HepG2 (cell line): ENCODE measurements at regions not wholly inside any gene's neighbourhood (a gene's known extent, or its start where the extent isn't known, plus 50 kb on each side); places are given as distances from the start of the nearest gene placed in this dataset.

Source experiments
- ATAC-seq: fragments of 200-7000 bp; cut with Tn5 transposase; 3 replicates; pipeline ENCODE4 v1.9.1; 2020; ENCODE audit warnings: mild to moderate bottlenecking, moderate library complexity
- BruUV-seq: library from RNA; stranded (reverse); fragments of 400-500 nt; replicated peaks from 2 replicates; lab custom pipeline; 2021; lab: Mats Ljungman, UMichigan
- CTCF ChIA-PET: fragments of 300-600 bp; formaldehyde crosslinking; extraction: SDS; loops from one replicate; lab custom pipeline; 2021; ENCODE audit warnings: low total read pairs, inconsistent platforms, low intra/inter-chr PET ratio; lab: Yijun Ruan, JAX
- POLR2A ChIA-PET: fragments of 350-600 bp; sonication (Branson Sonifier 250); formaldehyde crosslinking; loops from one replicate; lab custom pipeline; 2020; ENCODE audit warnings: antibody characterized with exemption, inconsistent platforms; lab: Yijun Ruan, JAX
- DNase-seq: peaks from one replicate; pipeline ENCODE4 v3.0.0-alpha.2; 2015; ENCODE audit warnings: low spot score
- FAIRE-seq: peaks from 3 replicates; lab custom pipeline; 2011; peaks lifted over from hg19 to GRCh38; lab: Jason Lieb, UNC
- H2AFZ ChIP-seq: one replicate; pipeline ENCODE4 v1.6.1; 2011; ENCODE audit warnings: low read length, inconsistent platforms
- H3K27ac ChIP-seq: fragments of 300-600 bp; 3 replicates; pipeline ENCODE4 v1.8.0; 2011; ENCODE audit warnings: mixed run types, mild to moderate bottlenecking, mixed read lengths, low read length, inconsistent platforms; ENCODE audit not compliant: insufficient read depth; ENCODE audit errors: extremely low read length
- H3K27me3 ChIP-seq, 2 experiments: fragments of 200-600 bp in 1 of 2; 2 replicates in 1 of 2; 3 replicates in 1 of 2; pipeline versions ENCODE4 v1.6.0 to v1.8.0; 2011; ENCODE audit warnings: low read length in 2 of 2, mild to moderate bottlenecking in 2 of 2, moderate library complexity in 2 of 2, inconsistent platforms in 1 of 2; ENCODE audit not compliant: insufficient read depth in 2 of 2, control insufficient read depth in 1 of 2
- H3K36me3 ChIP-seq, 2 experiments: fragments of 200-600 bp in 1 of 2; replicated peaks in 1 of 2; 2 replicates in 1 of 2; 3 replicates in 1 of 2; pipeline versions ENCODE4 v1.5.1 to v1.8.0; 2011; ENCODE audit warnings: low read length in 2 of 2, inconsistent platforms in 1 of 2; ENCODE audit not compliant: insufficient read depth in 2 of 2, control insufficient read depth in 1 of 2
- H3K4me1 ChIP-seq: 2 replicates; pipeline ENCODE4 v1.5.1; 2012; ENCODE audit warnings: low read length, inconsistent platforms; ENCODE audit not compliant: insufficient read depth
- H3K4me2 ChIP-seq: 2 replicates; pipeline ENCODE4 v1.6.0; 2011; ENCODE audit warnings: low read depth, low read length, inconsistent platforms
- H3K4me3 ChIP-seq, 3 experiments: fragments of 200-600 bp in 1 of 3; sonication (generic), shearing (Covaris generic) in 1 of 3; replicated peaks in 1 of 3; 2 replicates each; pipeline ENCODE4 v1.5.1; 2011 to 2016; ENCODE audit warnings: low read length in 3 of 3, inconsistent platforms in 2 of 3, low read depth in 2 of 3, mild to moderate bottlenecking in 2 of 3, control low read depth in 1 of 3, mixed read lengths in 1 of 3; ENCODE audit not compliant: insufficient read depth in 1 of 3
- H3K79me2 ChIP-seq: one replicate; pipeline ENCODE4 v1.6.1; 2011; ENCODE audit warnings: low read length, inconsistent platforms; ENCODE audit not compliant: insufficient read depth
- H3K9ac ChIP-seq: 2 replicates; pipeline ENCODE4 v1.6.0; 2011; ENCODE audit warnings: mild to moderate bottlenecking, low read depth, low read length, inconsistent platforms; ENCODE audit not compliant: insufficient read depth
- H3K9me3 ChIP-seq: 2 replicates; pipeline ENCODE4 v1.5.1; 2012; ENCODE audit warnings: mild to moderate bottlenecking, low read length
- H4K20me1 ChIP-seq: 2 replicates; pipeline ENCODE4 v1.6.0; 2011; ENCODE audit warnings: inconsistent platforms, mild to moderate bottlenecking, low read length, moderate library complexity; ENCODE audit not compliant: insufficient read depth
- FOSL2 ChIP-seq: sonication (generic); formaldehyde crosslinking; IDR thresholded peaks from 2 replicates; pipeline ENCODE4 v1.4.0; 2020; ENCODE audit warnings: missing genetic modification reagents
- FOXJ3 ChIP-seq: sonication (generic); formaldehyde crosslinking; IDR thresholded peaks from 2 replicates; pipeline ENCODE4 v1.4.0; 2020; ENCODE audit warnings: missing genetic modification reagents, mild to moderate bottlenecking, borderline replicate concordance
- FOXP4 ChIP-seq: sonication (generic); formaldehyde crosslinking; IDR thresholded peaks from 2 replicates; pipeline ENCODE4 v1.4.0; 2020; ENCODE audit warnings: missing genetic modification reagents
- HDAC6 ChIP-seq: fragments of 200-600 bp; sonication (generic); IDR thresholded peaks from 2 replicates; pipeline ENCODE4 v1.7.0; 2017; ENCODE audit warnings: mild to moderate bottlenecking, antibody characterized with exemption, low read length, low read depth
- HMGXB3 ChIP-seq: sonication (generic); formaldehyde crosslinking; IDR thresholded peaks from 2 replicates; pipeline ENCODE4 v1.4.0; 2020; ENCODE audit warnings: missing genetic modification reagents, borderline replicate concordance
- HNF1B ChIP-seq: sonication (generic); formaldehyde crosslinking; IDR thresholded peaks from 2 replicates; pipeline ENCODE4 v1.5.1; 2020; ENCODE audit warnings: mild to moderate bottlenecking, moderate library complexity, missing genetic modification reagents
- MXD4 ChIP-seq: IDR thresholded peaks from 2 replicates; pipeline ENCODE4 v1.6.1; 2016; ENCODE audit warnings: mild to moderate bottlenecking, missing biosample characterization, missing genetic modification reagents
- PBX2 ChIP-seq: IDR thresholded peaks from 2 replicates; pipeline ENCODE4 v1.6.1; 2016; ENCODE audit warnings: control low read depth
- REXO4 ChIP-seq: sonication (generic); formaldehyde crosslinking; IDR thresholded peaks from 2 replicates; pipeline ENCODE4 v1.8.0; 2022; ENCODE audit warnings: missing genetic modification reagents, mild to moderate bottlenecking, borderline replicate concordance
- RFXANK ChIP-seq: IDR thresholded peaks from 2 replicates; pipeline ENCODE4 v1.6.1; 2016
- TIGD3 ChIP-seq: sonication (generic); formaldehyde crosslinking; IDR thresholded peaks from 2 replicates; pipeline ENCODE4 v1.5.1; 2020; ENCODE audit warnings: mild to moderate bottlenecking, missing genetic modification reagents, borderline replicate concordance
- ZNF230 ChIP-seq: sonication (generic); formaldehyde crosslinking; IDR thresholded peaks from 2 replicates; pipeline ENCODE4 v1.4.0; 2020; ENCODE audit warnings: mild to moderate bottlenecking, missing genetic modification reagents
- ZNF234 ChIP-seq: sonication (generic); formaldehyde crosslinking; conservative IDR thresholded peaks from 2 replicates; pipeline ENCODE4 v1.5.1; 2020; ENCODE audit warnings: mild to moderate bottlenecking, missing genetic modification reagents
- ZNF558 ChIP-seq: sonication (generic); formaldehyde crosslinking; IDR thresholded peaks from 2 replicates; pipeline ENCODE4 v1.9.0; 2022; ENCODE audit warnings: mild to moderate bottlenecking, missing genetic modification reagents, borderline replicate concordance
- ZNF562 ChIP-seq: sonication (generic); formaldehyde crosslinking; IDR thresholded peaks from 2 replicates; pipeline ENCODE4 v1.8.0; 2022; ENCODE audit warnings: missing genetic modification reagents, borderline replicate concordance
- in situ Hi-C: cut with HindIII; loops from 2 replicates; pipeline ENCODE4 v1.10.0; 2017; ENCODE audit warnings: low pct_unique_long_range_greater_than_20kb; ENCODE audit not compliant: extremely low pct_ligation_motif_present
- intact Hi-C: fragments of 100-400 bp; cut with micrococcal nuclease; formaldehyde crosslinking; loops from one replicate; pipeline ENCODE4 v1.10.0; 2022; ENCODE audit not compliant: unreplicated experiment

GRCh38 chr3:157816296-157816695 is 289.9 kb downstream of the SHOX2 start:
- no peak for ATAC-seq
- ChIA-PET CTCF (no interaction called here), POLR2A (no interaction called here)
- H3K4me2 ChIP-seq: no peak overlapping the region
- DNase-seq: no peak
- no peaks in the 10 kb centered on the region for H3K4me1 ChIP-seq
- no peak for FAIRE-seq
- no peak overlapping the region for H2AFZ ChIP-seq
- no peak overlapping the region for H3K27ac ChIP-seq
- no peaks in the 10 kb centered on the region for H3K79me2 ChIP-seq
- no peak overlapping the region for H3K4me3 ChIP-seq
- no peaks in the 10 kb centered on the region for H3K9me3 ChIP-seq
- BruUV-seq: no TSS peak
- in situ Hi-C loops: no loop called here
- intact Hi-C loops: no loop called here
- no peak overlapping the region for H3K9ac ChIP-seq
- no peaks in the 10 kb centered on the region for H4K20me1 ChIP-seq
- H3K27me3 ChIP-seq: no peaks in the 10 kb centered on the region
- no peaks in the 10 kb centered on the region for H3K36me3 ChIP-seq
- TF ChIP-seq ZNF234 (CRISPR knock-in tag) (no peak), PBX2 (CRISPR knock-in tag) (no peak), TIGD3 (CRISPR knock-in tag) (no peak), ZNF562 (CRISPR knock-in tag) (no peak), FOSL2 (CRISPR knock-in tag) (no peak), FOXP4 (CRISPR knock-in tag) (no peak), RFXANK (CRISPR knock-in tag) (no peak), HNF1B (no peak), ZNF230 (no peak), HDAC6 (no peak), FOXJ3 (CRISPR knock-in tag) (no peak), REXO4 (CRISPR knock-in tag) (no peak), ZNF558 (CRISPR knock-in tag) (no peak), HMGXB3 (CRISPR knock-in tag) (no peak), MXD4 (CRISPR knock-in tag) (no peak)
